Cardiac fibroblast (primary cell): ENCODE measurements at regions not wholly inside any gene's neighbourhood (a gene's known extent, or its start where the extent isn't known, plus 50 kb on each side); places are given as distances from the start of the nearest gene placed in this dataset.

Experiments
- DNase-seq, 2 donors: peaks; one replicate each; pipeline versions ENCODE4 v3.0.0 to v3.0.0-alpha.2; 2010; ENCODE audit warnings: low read depth in 2 of 2
- H3K4me3 ChIP-seq, 2 donors: replicated peaks in 1 of 2; 1 replicate in 1 of 2; 2 replicates in 1 of 2; pipeline ENCODE4 v1.5.1; 2011; ENCODE audit warnings: low read depth in 2 of 2, low read length in 2 of 2, mild to moderate bottlenecking in 2 of 2, moderate library complexity in 1 of 2
- TF ChIP-seq, protein P1 (sequence below): IDR thresholded peaks from one replicate; pipeline ENCODE4 v1.5.1; 2011; ENCODE audit warnings: low read depth, mild to moderate bottlenecking, low read length, inconsistent platforms

DNA sequence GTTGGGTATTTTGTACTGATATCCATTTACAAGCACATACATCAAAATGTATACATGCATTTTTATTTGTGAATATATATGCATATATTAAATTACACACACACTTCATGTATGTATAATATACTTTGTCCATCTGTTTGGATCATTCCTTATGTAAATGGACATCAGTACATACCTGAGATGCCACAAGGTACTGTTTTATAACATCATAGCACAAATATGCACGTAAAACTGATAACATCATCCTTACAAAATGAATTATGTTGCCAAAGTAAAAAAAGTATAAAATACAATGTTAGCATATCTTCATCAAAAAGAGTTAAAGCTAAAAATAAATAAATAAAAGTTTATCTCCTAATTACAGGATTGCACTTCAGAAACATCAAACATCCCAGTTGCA, 634.8 kb upstream of the UBE2E2 start:
- no peak for DNase-seq
- TF ChIP-seq, protein P1, sequence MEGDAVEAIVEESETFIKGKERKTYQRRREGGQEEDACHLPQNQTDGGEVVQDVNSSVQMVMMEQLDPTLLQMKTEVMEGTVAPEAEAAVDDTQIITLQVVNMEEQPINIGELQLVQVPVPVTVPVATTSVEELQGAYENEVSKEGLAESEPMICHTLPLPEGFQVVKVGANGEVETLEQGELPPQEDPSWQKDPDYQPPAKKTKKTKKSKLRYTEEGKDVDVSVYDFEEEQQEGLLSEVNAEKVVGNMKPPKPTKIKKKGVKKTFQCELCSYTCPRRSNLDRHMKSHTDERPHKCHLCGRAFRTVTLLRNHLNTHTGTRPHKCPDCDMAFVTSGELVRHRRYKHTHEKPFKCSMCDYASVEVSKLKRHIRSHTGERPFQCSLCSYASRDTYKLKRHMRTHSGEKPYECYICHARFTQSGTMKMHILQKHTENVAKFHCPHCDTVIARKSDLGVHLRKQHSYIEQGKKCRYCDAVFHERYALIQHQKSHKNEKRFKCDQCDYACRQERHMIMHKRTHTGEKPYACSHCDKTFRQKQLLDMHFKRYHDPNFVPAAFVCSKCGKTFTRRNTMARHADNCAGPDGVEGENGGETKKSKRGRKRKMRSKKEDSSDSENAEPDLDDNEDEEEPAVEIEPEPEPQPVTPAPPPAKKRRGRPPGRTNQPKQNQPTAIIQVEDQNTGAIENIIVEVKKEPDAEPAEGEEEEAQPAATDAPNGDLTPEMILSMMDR, result no peak
- no peak overlapping the region for H3K4me3 ChIP-seq

DNA sequence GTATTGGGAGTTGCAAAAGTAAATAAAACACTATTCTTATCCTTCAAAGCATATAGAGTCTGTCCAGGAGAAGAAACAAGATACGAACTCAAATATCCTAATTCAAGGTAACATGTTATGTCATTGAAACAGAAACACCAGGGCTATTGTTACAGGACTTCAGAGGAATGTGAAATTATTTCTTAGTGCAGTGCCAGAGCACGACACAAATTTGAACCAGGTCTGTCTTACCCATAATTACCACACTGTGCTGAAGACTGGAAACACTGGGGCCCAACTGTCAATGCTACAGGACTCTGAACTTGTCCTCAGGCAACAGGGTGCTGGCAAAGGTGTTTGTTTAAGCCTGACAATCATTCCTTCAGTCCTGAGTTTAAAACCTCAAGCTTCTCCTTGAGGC, 633.6 kb upstream of the UBE2E2 start:
- TF ChIP-seq, protein P1, result no peak
- no peak overlapping the region for H3K4me3 ChIP-seq
- DNase-seq, result no peak

DNA sequence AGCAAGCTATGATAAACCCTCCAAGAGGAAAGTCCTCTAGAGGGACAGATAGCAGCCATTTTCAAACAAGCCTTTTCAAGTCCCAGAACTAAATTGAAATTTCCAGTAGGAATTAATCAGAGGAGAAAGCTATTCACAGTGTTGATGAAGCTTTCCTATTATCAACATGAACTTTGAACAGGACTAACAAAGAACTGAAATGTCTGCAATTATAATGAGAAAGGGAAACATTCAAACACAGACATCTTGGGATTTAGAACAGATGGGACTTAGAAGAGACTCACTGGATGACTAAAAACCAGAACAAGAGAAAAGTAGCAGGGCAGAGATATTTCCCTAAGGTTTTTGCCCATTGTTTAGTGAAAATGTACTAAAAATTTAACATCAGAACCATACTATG, 622.1 kb upstream of the UBE2E2 start:
- no peak overlapping the region for H3K4me3 ChIP-seq
- DNase-seq, result no peak
- TF ChIP-seq, protein P1, result no peak

- TF ChIP-seq, protein P1, result no peak
- no peak overlapping the region for H3K4me3 ChIP-seq
- DNase-seq, result no peak
These were observed 620.9 kb upstream of the UBE2E2 start for GRCh38 chr3:22582266-22582665.

DNA sequence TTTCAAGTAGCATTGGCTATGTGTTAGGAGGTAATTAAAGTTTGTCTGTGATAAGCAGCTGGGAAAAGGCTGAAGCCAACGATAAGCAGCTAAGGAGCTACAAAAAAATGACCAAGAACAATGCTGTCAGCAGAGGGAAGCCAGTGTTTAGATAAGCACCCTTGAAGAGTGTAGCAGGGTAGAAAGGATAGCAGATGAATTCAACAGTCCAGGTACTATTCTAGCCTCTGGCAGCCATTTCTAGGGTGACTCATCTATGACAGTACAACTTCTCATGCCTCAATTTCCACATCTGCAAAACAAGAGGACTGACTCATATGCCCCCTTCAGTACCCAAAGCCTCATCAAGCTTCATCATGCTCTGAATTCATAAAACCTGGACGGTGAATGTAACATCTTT, 617.6 kb upstream of the UBE2E2 start:
- TF ChIP-seq, protein P1, result no peak
- H3K4me3 ChIP-seq, result no peak overlapping the region
- DNase-seq, result peak in 1 of 2 donors; percentile 42

DNA sequence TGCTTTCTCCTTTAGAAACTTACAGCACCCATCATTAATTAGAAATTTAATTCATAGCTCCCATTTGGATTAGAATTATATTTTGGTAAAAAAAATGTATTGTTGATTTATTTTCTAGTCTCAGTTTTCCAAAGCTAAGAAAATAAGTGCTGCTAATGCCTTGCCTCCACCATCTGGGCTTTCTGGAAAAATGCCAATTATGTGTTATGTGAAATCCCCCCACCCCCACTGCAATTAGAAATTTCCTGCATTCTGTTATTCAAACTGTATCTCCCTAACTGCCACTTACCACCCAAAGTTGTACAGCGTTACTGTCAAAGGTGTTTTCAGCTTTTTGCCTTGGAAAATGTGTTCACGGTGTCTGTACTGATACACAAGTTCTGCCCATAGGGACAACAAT, 617.2 kb upstream of the UBE2E2 start:
- no peak overlapping the region for H3K4me3 ChIP-seq
- TF ChIP-seq, protein P1, result no peak
- no peak for DNase-seq

GRCh38 chr3:22587446-22587845, 615.7 kb upstream of the UBE2E2 start:
- TF ChIP-seq, protein P1, result no peak
- no peak for DNase-seq
- H3K4me3 ChIP-seq, result no peak overlapping the region
